OCI-LY1 (cell line): ENCODE measurements at regions not wholly inside any gene's neighbourhood (a gene's known extent, or its start where the extent isn't known, plus 50 kb on each side); places are given as distances from the start of the nearest gene placed in this dataset.

ENCODE experiments used
- H2AFZ ChIP-seq: fragments of 200-600 bp; sonication (generic), shearing (Covaris generic); 2 replicates; pipeline ENCODE4 v1.6.0; 2014; ENCODE audit warnings: antibody characterized with exemption, mild to moderate bottlenecking, low read length
- H3F3A ChIP-seq: fragments of 200-600 bp; sonication (generic), shearing (Covaris generic); 2 replicates; pipeline ENCODE4 v1.6.0; 2014; ENCODE audit warnings: mild to moderate bottlenecking, antibody characterized with exemption, low read length, moderate library complexity; ENCODE audit not compliant: insufficient read depth
- H3K27ac ChIP-seq: fragments of 200-600 bp; sonication (generic); 2 replicates; pipeline ENCODE4 v1.5.1; 2014; ENCODE audit warnings: low read length, mixed run types, mild to moderate bottlenecking, low read depth; ENCODE audit not compliant: poor library complexity, severe bottlenecking
- H3K27me3 ChIP-seq: fragments of 200-600 bp; sonication (generic); 2 replicates; pipeline ENCODE4 v1.6.0; 2014; ENCODE audit warnings: antibody characterized with exemption, mild to moderate bottlenecking, low read length, moderate library complexity; ENCODE audit not compliant: insufficient read depth
- H3K36me3 ChIP-seq: fragments of 200-600 bp; sonication (generic); 2 replicates; pipeline ENCODE4 v1.6.1; 2014; ENCODE audit warnings: mild to moderate bottlenecking, antibody characterized with exemption, low read length, moderate library complexity, mixed read lengths; ENCODE audit not compliant: insufficient read depth
- H3K4me1 ChIP-seq: fragments of 200-600 bp; sonication (generic); 2 replicates; pipeline ENCODE4 v1.5.1; 2014; ENCODE audit warnings: mild to moderate bottlenecking, low read length, moderate library complexity; ENCODE audit not compliant: insufficient read depth, severe bottlenecking
- H3K4me2 ChIP-seq: fragments of 200-600 bp; sonication (generic), shearing (Covaris generic); 2 replicates; pipeline ENCODE4 v1.6.1; 2014; ENCODE audit warnings: low read length
- H3K4me3 ChIP-seq: fragments of 200-600 bp; sonication (generic); 2 replicates; pipeline ENCODE4 v1.5.1; 2014; ENCODE audit warnings: low read length, low read depth, mild to moderate bottlenecking, mixed read lengths; ENCODE audit not compliant: poor library complexity, severe bottlenecking
- H3K79me2 ChIP-seq: fragments of 200-600 bp; shearing (Covaris generic); 2 replicates; pipeline ENCODE4 v1.6.1; 2016; ENCODE audit warnings: mixed run types, low read length, mixed read lengths; ENCODE audit not compliant: insufficient read depth
- H3K9ac ChIP-seq: fragments of 200-600 bp; sonication (generic), shearing (Covaris generic); 2 replicates; pipeline ENCODE4 v1.6.1; 2014; ENCODE audit warnings: mild to moderate bottlenecking, low read length, mixed read lengths
- H3K9me2 ChIP-seq: fragments of 200-600 bp; sonication (generic), shearing (Covaris generic); 2 replicates; pipeline ENCODE4 v1.6.1; 2014; ENCODE audit warnings: low read depth, mild to moderate bottlenecking, low read length, mixed read lengths
- H3K9me3 ChIP-seq: fragments of 200-600 bp; shearing (Covaris generic); 2 replicates; pipeline ENCODE4 v1.6.1; 2014; ENCODE audit warnings: low read length, mixed read lengths
- H4K20me1 ChIP-seq: fragments of 200-600 bp; sonication (generic), shearing (Covaris generic); 2 replicates; pipeline ENCODE4 v1.6.0; 2016; ENCODE audit warnings: mild to moderate bottlenecking, low read length; ENCODE audit not compliant: insufficient read depth
- CTCF ChIP-seq: fragments of 200-600 bp; sonication (generic), shearing (Covaris generic); IDR thresholded peaks from 2 replicates; pipeline ENCODE4 v1.5.1; 2017; ENCODE audit warnings: mild to moderate bottlenecking, antibody characterized with exemption, low read length, moderate library complexity, mixed read lengths
- EZH2 ChIP-seq: fragments of 200-600 bp; sonication (generic), shearing (Covaris generic); IDR thresholded peaks from 2 replicates; pipeline ENCODE4 v1.8.0; 2017; ENCODE audit warnings: borderline replicate concordance, mixed run types, mild to moderate bottlenecking, antibody characterized with exemption, low read length, moderate library complexity, mixed read lengths

DNA sequence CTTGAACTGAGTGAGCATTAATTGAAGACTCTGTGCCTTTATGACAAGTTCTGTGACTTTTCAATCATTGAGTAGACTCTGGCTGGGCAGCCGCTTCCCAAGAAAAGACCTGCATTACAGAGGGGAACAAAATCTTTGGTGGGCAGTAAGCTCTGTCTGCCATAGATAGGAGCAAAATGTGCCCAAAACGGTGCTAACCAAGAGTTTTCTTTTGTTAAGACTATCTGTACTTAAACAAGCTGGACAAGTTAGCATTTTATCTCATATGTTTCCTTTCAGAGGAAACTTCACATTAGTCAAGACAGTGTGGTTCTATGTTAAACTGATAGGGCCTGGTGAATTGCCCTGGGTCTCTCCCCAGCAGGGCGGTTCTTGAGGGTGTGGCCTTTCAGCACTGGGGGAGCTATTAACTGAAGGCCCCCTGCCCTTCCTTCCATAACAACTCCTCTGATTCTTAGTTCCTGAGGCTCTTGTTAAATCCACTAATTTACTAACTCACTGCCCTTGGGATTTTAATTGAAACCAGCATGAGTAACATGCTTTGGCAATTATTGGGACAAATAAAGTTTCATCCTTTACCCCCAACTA, 219.6 kb downstream of the KTN1 start:
- Histone ChIP-seq H2AFZ (no peak overlapping the region), H3K4me3 (no peak overlapping the region), H3K4me2 (no peak overlapping the region), H3F3A (no peaks in the 10 kb centered on the region), H3K9ac (no peak overlapping the region), H3K79me2 (no peaks in the 10 kb centered on the region), H3K36me3 (no peaks in the 10 kb centered on the region), H3K27me3 (no peaks in the 10 kb centered on the region), H3K27ac (no peak overlapping the region), H4K20me1 (no peaks in the 10 kb centered on the region), H3K9me3 (no peaks in the 10 kb centered on the region), H3K9me2 (no peaks in the 10 kb centered on the region), H3K4me1 (no peaks in the 10 kb centered on the region)
- TF ChIP-seq EZH2 (no peak), CTCF (no peak)

DNA sequence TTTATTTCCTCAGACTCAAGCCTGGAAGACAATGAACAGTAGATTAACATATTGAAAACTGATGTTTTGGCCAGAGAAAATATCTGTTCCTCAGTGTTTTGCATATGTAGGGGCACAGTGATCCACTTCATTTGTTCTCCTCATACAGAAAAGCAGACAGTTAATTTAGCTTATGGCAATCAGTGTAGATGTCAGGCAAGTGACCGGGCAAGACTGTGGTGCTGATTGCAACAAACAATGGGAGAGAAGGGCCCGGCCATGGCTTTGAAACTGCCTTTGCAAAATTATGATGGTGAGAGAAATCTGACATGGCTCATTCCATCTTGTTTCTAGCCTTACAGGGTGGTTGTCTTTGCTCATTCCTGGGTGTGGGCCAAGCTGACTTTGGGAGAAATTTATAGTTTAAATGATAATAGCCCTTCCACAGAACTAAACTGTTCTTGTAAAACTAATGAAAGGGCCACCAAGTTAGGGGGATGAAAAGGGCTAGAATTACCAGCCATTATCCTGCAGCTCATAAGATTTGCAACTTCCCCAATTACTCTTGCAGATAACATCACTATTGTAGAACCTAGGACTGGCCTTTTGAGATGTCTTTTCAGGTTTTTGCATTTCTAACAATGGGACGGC, 220.3 kb downstream of the KTN1 start:
- Histone ChIP-seq H3K4me2 (no peak overlapping the region), H3K4me1 (no peaks in the 10 kb centered on the region), H3K9me2 (no peaks in the 10 kb centered on the region)

GRCh38 chr14:55801121-55801520, 221.1 kb downstream of the KTN1 start:
- no peak overlapping the region for H2AFZ ChIP-seq
- H3K9me2 ChIP-seq = no peaks in the 10 kb centered on the region
- TF ChIP-seq CTCF = no peak
- no peak for TF ChIP-seq EZH2
- no peak overlapping the region for H3K27ac ChIP-seq
- no peaks in the 10 kb centered on the region for H3K79me2 ChIP-seq
- no peaks in the 10 kb centered on the region for H3K36me3 ChIP-seq
- H3K9ac ChIP-seq = no peak overlapping the region
- no peaks in the 10 kb centered on the region for H4K20me1 ChIP-seq
- H3K27me3 ChIP-seq = no peaks in the 10 kb centered on the region
- no peak overlapping the region for H3K4me3 ChIP-seq
- H3K4me2 ChIP-seq = no peak overlapping the region
- H3F3A ChIP-seq = no peaks in the 10 kb centered on the region
- no peaks in the 10 kb centered on the region for H3K9me3 ChIP-seq
- no peaks in the 10 kb centered on the region for H3K4me1 ChIP-seq

More for the DNA sequence above, 220.3 kb downstream of the KTN1 start:
- Histone ChIP-seq H3K27me3 (no peaks in the 10 kb centered on the region), H3K9ac (no peak overlapping the region), H3K79me2 (no peaks in the 10 kb centered on the region), H4K20me1 (no peaks in the 10 kb centered on the region), H3K4me3 (no peak overlapping the region), H3F3A (no peaks in the 10 kb centered on the region), H3K36me3 (no peaks in the 10 kb centered on the region), H2AFZ (no peak overlapping the region), H3K27ac (no peak overlapping the region), H3K9me3 (no peaks in the 10 kb centered on the region)
- TF ChIP-seq EZH2 = no peak
- no peak for TF ChIP-seq CTCF
